Tibial nerve (tissue), 4 donors: ENCODE measurements at regions not wholly inside any gene's neighbourhood (a gene's known extent, or its start where the extent isn't known, plus 50 kb on each side); places are given as distances from the start of the nearest gene placed in this dataset.

Experiments
- DNase-seq, 2 donors: peaks; one replicate each; pipeline ENCODE4 v3.0.0-alpha.2; 2019; ENCODE audit warnings: low spot score in 2 of 2
- H3K27ac ChIP-seq, 4 donors: fragments of 200-600 bp; sonication (generic) in 3 of 4; one replicate each; pipeline ENCODE4 v1.5.1; 2017 to 2019; ENCODE audit warnings: mild to moderate bottlenecking in 1 of 4
- H3K27me3 ChIP-seq, 2 donors: fragments of 200-600 bp; sonication (generic) in 1 of 2; one replicate each; pipeline versions ENCODE4 v1.5.1 to v1.6.0; 2017 to 2019
- H3K36me3 ChIP-seq, 3 donors: fragments of 200-600 bp; sonication (generic); one replicate each; pipeline ENCODE4 v1.5.1; 2018 to 2019
- H3K4me1 ChIP-seq, 4 donors: fragments of 200-600 bp; sonication (generic) in 3 of 4; one replicate each; pipeline ENCODE4 v1.5.1; 2017 to 2019
- H3K4me3 ChIP-seq, 4 donors: fragments of 200-600 bp; sonication (generic) in 3 of 4; one replicate each; pipeline ENCODE4 v1.5.1; 2017 to 2019; ENCODE audit warnings: mild to moderate bottlenecking in 1 of 4, moderate library complexity in 1 of 4
- H3K9me3 ChIP-seq, 4 donors: fragments of 200-600 bp; sonication (generic) in 3 of 4; one replicate each; pipeline ENCODE4 v1.5.1; 2017 to 2019
- EP300 ChIP-seq, 2 donors: sonication (generic); formaldehyde crosslinking; IDR thresholded peaks; one replicate each; pipeline ENCODE4 v1.6.1; 2017; ENCODE audit warnings: antibody characterized with exemption in 2 of 2, mild to moderate bottlenecking in 1 of 2
- POLR2A ChIP-seq, 2 donors: fragments of 450-650 bp; IDR thresholded peaks; one replicate each; pipeline ENCODE4 v1.6.1; 2017; ENCODE audit warnings: antibody characterized with exemption in 2 of 2, mild to moderate bottlenecking in 2 of 2, moderate library complexity in 2 of 2
- WGBS, 2 donors: methylation state at CpG; one replicate each; pipeline ENCODE4 v1.1.5; 2018; 5-methylcytosine and 5-hydroxymethylcytosine counted together
- TF ChIP-seq, protein P1 (sequence below), 5 experiments: fragments of 200-600 bp in 3 of 5; fragments of 450-650 bp in 2 of 5; sonication (generic) in 3 of 5; IDR thresholded peaks; one replicate each; pipeline ENCODE4 v1.5.1; 2016 to 2019; ENCODE audit warnings: antibody characterized with exemption in 5 of 5, mild to moderate bottlenecking in 3 of 5, moderate library complexity in 2 of 5

DNA sequence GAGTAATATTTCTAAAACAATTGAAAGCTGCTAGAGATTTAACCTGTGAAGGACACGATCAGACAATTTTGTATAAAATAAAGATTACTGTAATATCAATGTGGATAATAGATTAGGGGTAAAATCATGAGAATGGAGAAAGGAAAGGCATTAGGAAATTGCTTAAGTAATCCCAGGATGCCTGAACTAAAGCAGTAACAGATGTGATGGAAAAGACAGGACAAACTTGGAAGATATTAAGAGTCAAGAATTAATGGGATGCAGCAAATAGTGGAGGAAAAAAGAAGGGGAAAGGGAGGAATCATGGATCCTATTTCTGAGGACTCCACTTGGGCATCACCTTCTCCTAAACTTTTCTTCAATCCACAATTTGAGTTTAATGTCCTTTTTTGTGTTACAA, 437.1 kb upstream of the PMFBP1 start:
- DNase-seq, result no peak
- H3K36me3 ChIP-seq, result no peaks in the 10 kb centered on the region
- peaks cover 0 to 7% (median 0%) of the 10 kb centered on the region in 4 donors for H3K4me1 ChIP-seq
- H3K4me3 ChIP-seq, result no peak overlapping the region
- H3K27ac ChIP-seq, result no peak overlapping the region
- no peaks in the 10 kb centered on the region for H3K9me3 ChIP-seq
- TF ChIP-seq POLR2A (IDR thresholded peaks at IDR 0.05) (no peak), EP300 (IDR thresholded peaks at IDR 0.05) (no peak)
- TF ChIP-seq, protein P1, sequence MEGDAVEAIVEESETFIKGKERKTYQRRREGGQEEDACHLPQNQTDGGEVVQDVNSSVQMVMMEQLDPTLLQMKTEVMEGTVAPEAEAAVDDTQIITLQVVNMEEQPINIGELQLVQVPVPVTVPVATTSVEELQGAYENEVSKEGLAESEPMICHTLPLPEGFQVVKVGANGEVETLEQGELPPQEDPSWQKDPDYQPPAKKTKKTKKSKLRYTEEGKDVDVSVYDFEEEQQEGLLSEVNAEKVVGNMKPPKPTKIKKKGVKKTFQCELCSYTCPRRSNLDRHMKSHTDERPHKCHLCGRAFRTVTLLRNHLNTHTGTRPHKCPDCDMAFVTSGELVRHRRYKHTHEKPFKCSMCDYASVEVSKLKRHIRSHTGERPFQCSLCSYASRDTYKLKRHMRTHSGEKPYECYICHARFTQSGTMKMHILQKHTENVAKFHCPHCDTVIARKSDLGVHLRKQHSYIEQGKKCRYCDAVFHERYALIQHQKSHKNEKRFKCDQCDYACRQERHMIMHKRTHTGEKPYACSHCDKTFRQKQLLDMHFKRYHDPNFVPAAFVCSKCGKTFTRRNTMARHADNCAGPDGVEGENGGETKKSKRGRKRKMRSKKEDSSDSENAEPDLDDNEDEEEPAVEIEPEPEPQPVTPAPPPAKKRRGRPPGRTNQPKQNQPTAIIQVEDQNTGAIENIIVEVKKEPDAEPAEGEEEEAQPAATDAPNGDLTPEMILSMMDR (IDR thresholded peaks at IDR 0.05), result no peak
- WGBS, 2 donors, result 54 to 66% methylated on average over 1 of the region's 1 CpG
- H3K27me3 ChIP-seq, result no peaks in the 10 kb centered on the region

DNA sequence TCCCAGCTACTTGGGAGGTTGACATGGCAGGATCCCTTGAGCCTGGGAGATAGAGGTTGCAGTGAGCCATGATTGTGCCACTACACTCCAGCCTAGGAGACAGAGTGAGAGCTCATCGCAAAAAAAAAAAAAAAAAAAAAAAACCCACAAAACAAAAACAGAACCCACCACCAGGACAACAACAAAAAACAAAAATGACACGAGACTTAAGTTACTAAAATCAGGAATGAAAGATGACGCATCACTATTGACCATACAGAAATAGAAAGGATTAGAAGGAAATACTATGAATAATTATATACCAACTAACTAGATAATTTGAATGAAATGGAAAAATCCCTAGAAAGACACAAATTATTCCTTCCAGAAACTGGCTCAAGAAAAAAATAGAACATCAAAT, 432.4 kb upstream of the PMFBP1 start:
- DNase-seq, result no peak
- H3K27me3 ChIP-seq, result no peaks in the 10 kb centered on the region
- 82 to 86% methylated on average over 3 of the region's 3 CpGs for WGBS, 2 donors
- no peaks in the 10 kb centered on the region for H3K36me3 ChIP-seq
- H3K4me1 ChIP-seq, result no peaks in the 10 kb centered on the region
- H3K27ac ChIP-seq, result no peak overlapping the region
- TF ChIP-seq POLR2A (IDR thresholded peaks at IDR 0.05), result no peak
- TF ChIP-seq, protein P1 (IDR thresholded peaks at IDR 0.05), result no peak
- no peak for TF ChIP-seq EP300 (IDR thresholded peaks at IDR 0.05)
- no peaks in the 10 kb centered on the region for H3K9me3 ChIP-seq
- no peak overlapping the region for H3K4me3 ChIP-seq

DNA sequence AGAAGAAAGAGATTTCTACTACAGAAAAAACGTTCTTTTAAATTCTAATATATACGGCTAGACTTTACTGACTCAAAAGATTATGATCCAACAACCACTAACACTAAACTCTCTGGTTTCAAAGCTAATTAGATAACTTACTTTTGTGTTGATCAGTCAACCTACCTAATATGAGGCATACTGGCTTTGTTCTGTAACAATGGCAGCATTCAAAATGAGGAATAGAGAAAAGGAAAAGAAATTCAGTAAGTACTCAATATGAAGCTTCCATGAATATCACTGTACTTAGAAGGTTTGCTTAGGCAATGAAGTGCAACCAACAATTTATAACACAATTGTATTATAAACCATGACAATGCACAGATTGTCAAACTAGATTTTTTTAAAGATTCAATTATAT, 430.5 kb upstream of the PMFBP1 start:
- no peaks in the 10 kb centered on the region for H3K4me1 ChIP-seq
- DNase-seq, result no peak
- H3K36me3 ChIP-seq, result no peaks in the 10 kb centered on the region
- no peak overlapping the region for H3K27ac ChIP-seq
- no peak for TF ChIP-seq EP300 (IDR thresholded peaks at IDR 0.05)
- TF ChIP-seq, protein P1 (IDR thresholded peaks at IDR 0.05), result no peak
- H3K27me3 ChIP-seq, result no peaks in the 10 kb centered on the region
- H3K9me3 ChIP-seq, result no peaks in the 10 kb centered on the region
- WGBS, 2 donors, result 90 to 97% methylated on average over 2 of the region's 2 CpGs
- H3K4me3 ChIP-seq, result no peak overlapping the region

DNA sequence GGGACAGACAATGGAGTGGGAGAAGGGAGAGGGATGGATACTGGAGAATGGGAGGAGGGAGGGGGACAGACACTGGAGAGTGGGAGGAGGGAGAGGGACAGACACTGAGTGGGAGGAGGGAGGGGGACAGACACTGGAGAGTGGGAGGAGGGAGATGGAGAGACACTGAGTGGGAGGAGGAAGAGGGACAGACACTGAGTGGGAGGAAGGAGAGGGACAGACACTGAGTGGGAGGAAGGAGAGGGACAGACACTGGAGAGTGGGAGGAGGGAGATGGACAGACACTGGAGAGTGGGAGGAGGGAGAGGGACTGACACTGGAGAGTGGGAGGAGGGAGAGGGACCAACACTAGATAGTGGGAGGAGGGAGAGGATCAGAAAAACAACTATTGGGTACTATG, 426.7 kb upstream of the PMFBP1 start:
- Histone ChIP-seq H3K4me1 (no peaks in the 10 kb centered on the region), H3K27me3 (no peaks in the 10 kb centered on the region), H3K36me3 (no peaks in the 10 kb centered on the region), H3K27ac (no peak overlapping the region), H3K9me3 (no peaks in the 10 kb centered on the region), H3K4me3 (no peak overlapping the region)
- no peak for DNase-seq
- TF ChIP-seq POLR2A (IDR thresholded peaks at IDR 0.05) (no peak), EP300 (IDR thresholded peaks at IDR 0.05) (no peak)
- TF ChIP-seq, protein P1 (IDR thresholded peaks at IDR 0.05), result no peak

DNA sequence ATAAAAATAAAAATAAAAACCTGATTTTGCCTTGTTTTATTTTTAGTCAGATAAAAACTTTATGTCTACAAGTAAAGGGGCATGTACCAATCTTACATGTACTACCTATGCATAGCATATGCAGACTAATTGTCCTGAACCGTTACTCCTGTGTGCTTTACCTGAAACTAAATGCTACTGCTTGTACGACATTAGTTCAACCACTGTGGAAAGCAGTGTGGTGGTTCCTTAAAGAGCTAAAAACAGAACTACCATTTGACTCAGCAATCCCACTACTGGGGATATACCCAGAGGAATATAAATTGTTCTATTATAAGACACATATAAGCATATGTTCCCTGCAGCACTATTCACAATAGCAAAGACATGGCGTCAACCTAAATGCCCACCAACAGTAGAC, 426.0 kb upstream of the PMFBP1 start:
- Histone ChIP-seq H3K4me1 (no peaks in the 10 kb centered on the region), H3K36me3 (no peaks in the 10 kb centered on the region), H3K4me3 (no peak overlapping the region), H3K9me3 (no peaks in the 10 kb centered on the region), H3K27ac (no peak overlapping the region), H3K27me3 (no peaks in the 10 kb centered on the region)
- TF ChIP-seq EP300 (IDR thresholded peaks at IDR 0.05) (no peak), POLR2A (IDR thresholded peaks at IDR 0.05) (no peak)
- TF ChIP-seq, protein P1 (IDR thresholded peaks at IDR 0.05), result no peak
- 91 to 98% methylated on average over 3 of the region's 3 CpGs for WGBS, 2 donors
- no peak for DNase-seq
